Vagina (tissue), 2 donors: ENCODE measurements at regions not wholly inside any gene's neighbourhood (a gene's known extent, or its start where the extent isn't known, plus 50 kb on each side); places are given as distances from the start of the nearest gene placed in this dataset.

Source experiments
- POLR2A ChIP-seq, 2 donors: fragments of 450-650 bp; IDR thresholded peaks; one replicate each; pipeline ENCODE4 v1.6.1; 2017; ENCODE audit warnings: antibody characterized with exemption in 2 of 2, mild to moderate bottlenecking in 2 of 2, moderate library complexity in 2 of 2
- POLR2AphosphoS5 ChIP-seq, 2 donors: sonication (generic); formaldehyde crosslinking; IDR thresholded peaks; one replicate each; pipeline ENCODE4 v1.9.0; 2017; ENCODE audit warnings: antibody characterized with exemption in 2 of 2, mild to moderate bottlenecking in 2 of 2, low read depth in 1 of 2; ENCODE audit not compliant: insufficient read depth in 1 of 2
- TF ChIP-seq, protein P1 (sequence below), 3 experiments: fragments of 450-650 bp in 2 of 3; fragments of 200-600 bp in 1 of 3; sonication (generic) in 1 of 3; IDR thresholded peaks; one replicate each; pipeline ENCODE4 v1.5.1; 2017 to 2019; ENCODE audit warnings: antibody characterized with exemption in 3 of 3, mild to moderate bottlenecking in 2 of 3, moderate library complexity in 2 of 3

DNA sequence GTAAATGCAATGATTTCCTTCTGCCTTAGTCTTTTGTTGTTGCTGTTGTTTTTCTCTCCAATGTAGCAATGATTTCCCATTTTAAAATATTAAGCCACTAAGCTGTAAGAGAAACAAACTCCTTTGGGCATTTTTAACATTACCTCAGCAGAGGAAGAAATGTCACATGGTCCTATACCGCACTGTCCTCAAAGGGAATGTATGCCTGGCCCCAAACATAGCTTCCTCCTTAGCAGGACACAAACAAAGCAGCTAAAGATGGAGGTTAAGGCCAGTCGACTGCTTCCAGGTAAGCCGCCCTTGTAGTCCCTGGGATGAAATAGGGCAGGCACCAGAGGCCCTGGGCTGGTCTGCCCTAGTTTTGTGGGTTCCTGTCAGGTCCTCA is 249.0 kb downstream of the TSHZ3 start:
- TF ChIP-seq, protein P1, sequence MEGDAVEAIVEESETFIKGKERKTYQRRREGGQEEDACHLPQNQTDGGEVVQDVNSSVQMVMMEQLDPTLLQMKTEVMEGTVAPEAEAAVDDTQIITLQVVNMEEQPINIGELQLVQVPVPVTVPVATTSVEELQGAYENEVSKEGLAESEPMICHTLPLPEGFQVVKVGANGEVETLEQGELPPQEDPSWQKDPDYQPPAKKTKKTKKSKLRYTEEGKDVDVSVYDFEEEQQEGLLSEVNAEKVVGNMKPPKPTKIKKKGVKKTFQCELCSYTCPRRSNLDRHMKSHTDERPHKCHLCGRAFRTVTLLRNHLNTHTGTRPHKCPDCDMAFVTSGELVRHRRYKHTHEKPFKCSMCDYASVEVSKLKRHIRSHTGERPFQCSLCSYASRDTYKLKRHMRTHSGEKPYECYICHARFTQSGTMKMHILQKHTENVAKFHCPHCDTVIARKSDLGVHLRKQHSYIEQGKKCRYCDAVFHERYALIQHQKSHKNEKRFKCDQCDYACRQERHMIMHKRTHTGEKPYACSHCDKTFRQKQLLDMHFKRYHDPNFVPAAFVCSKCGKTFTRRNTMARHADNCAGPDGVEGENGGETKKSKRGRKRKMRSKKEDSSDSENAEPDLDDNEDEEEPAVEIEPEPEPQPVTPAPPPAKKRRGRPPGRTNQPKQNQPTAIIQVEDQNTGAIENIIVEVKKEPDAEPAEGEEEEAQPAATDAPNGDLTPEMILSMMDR (IDR thresholded peaks at IDR 0.05): no peak
- TF ChIP-seq POLR2AphosphoS5 (IDR thresholded peaks at IDR 0.05; ENCODE audit: insufficient read depth in 1 of 2, low read depth in 1 of 2) (no peak), POLR2A (IDR thresholded peaks at IDR 0.05) (no peak)
